HG03097 (cell line): ENCODE measurements at regions not wholly inside any gene's neighbourhood (a gene's known extent, or its start where the extent isn't known, plus 50 kb on each side); places are given as distances from the start of the nearest gene placed in this dataset.
"Not testable (repeated sequence)": the region's sequence is repeated elsewhere in the genome, so short reads cannot be mapped to it uniquely, and the experiment has no call there.

Experiments
- ATAC-seq: cut with Tn5 transposase; IDR thresholded peaks from one replicate; pipeline ENCODE4 v1.9.1; 2021; ENCODE audit not compliant: unreplicated experiment, low FRiP score

- ATAC-seq = no peak
These were observed 461.4 kb downstream of the CD83 start for GRCh38 chr6:14578994-14579393.

GRCh38 chr6:14582749-14583148, 465.2 kb downstream of the CD83 start:
- ATAC-seq = no peak

- no peak for ATAC-seq
These were observed 466.3 kb downstream of the CD83 start for GRCh38 chr6:14583826-14584225.

GRCh38 chr6:14584450-14584849, 466.9 kb downstream of the CD83 start:
- no peak for ATAC-seq

- ATAC-seq = no peak
These were observed 468.1 kb downstream of the CD83 start for GRCh38 chr6:14585689-14586088.

GRCh38 chr6:14589175-14589574, 471.6 kb downstream of the CD83 start:
- no peak for ATAC-seq

- ATAC-seq = no peak
These were observed 473.0 kb downstream of the CD83 start for GRCh38 chr6:14590586-14590985.

- no peak for ATAC-seq
These were observed 474.4 kb downstream of the CD83 start for GRCh38 chr6:14591998-14592397.

- no peak for ATAC-seq
These were observed 475.7 kb downstream of the CD83 start for GRCh38 chr6:14593286-14593685.

GRCh38 chr6:14595751-14596150, 478.2 kb downstream of the CD83 start:
- ATAC-seq = no peak

GRCh38 chr6:14596410-14596809, 478.8 kb downstream of the CD83 start:
- no peak for ATAC-seq

GRCh38 chr6:14597090-14597489, 479.5 kb downstream of the CD83 start:
- ATAC-seq = no peak

- no peak for ATAC-seq
These were observed 480.7 kb downstream of the CD83 start for GRCh38 chr6:14598017-14598864.

GRCh38 chr6:14600306-14600705, 482.7 kb downstream of the CD83 start:
- not testable (repeated sequence) for ATAC-seq

- ATAC-seq = no peak
These were observed 483.9 kb downstream of the CD83 start for GRCh38 chr6:14601490-14601889.

GRCh38 chr6:14606353-14606752, 488.8 kb downstream of the CD83 start:
- no peak for ATAC-seq

GRCh38 chr6:14610141-14610540, 492.6 kb downstream of the CD83 start:
- ATAC-seq = no peak

- ATAC-seq = no peak
These were observed 494.7 kb downstream of the CD83 start for GRCh38 chr6:14612016-14612980.

- no peak for ATAC-seq
These were observed 497.1 kb downstream of the CD83 start for GRCh38 chr6:14614631-14615030.

GRCh38 chr6:14616656-14617055, 499.1 kb downstream of the CD83 start:
- ATAC-seq = no peak

- ATAC-seq = no peak
These were observed 501.3 kb downstream of the CD83 start for GRCh38 chr6:14618759-14619418.
